HG03457 (cell line): ENCODE measurements at regions not wholly inside any gene's neighbourhood (a gene's known extent, or its start where the extent isn't known, plus 50 kb on each side); places are given as distances from the start of the nearest gene placed in this dataset.
"Not testable (repeated sequence)": the region's sequence is repeated elsewhere in the genome, so short reads cannot be mapped to it uniquely, and the experiment has no call there.

Experiments used
- ATAC-seq: cut with Tn5 transposase; IDR thresholded peaks from one replicate; pipeline ENCODE4 v1.9.1; 2021; ENCODE audit warnings: moderate number of reproducible peaks; ENCODE audit not compliant: unreplicated experiment

DNA sequence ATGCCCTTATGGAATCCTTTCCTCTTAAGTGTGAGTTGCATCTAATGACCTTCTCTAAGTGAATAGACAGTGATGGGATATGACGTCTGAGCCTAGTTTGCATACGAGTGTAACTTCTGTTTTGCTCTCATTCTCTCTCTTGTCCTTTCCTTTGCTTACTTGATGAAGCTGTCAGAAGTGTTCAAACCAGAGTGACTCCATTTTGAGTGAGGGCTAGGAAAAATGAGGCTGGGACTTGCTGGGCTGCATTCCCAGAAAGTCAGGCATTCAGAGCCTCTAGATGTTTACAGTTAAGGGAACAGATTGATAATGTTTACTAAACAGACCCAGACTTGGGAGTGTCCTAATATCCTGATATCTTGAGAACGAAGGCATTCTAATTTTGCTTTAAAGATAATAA is 311.2 kb upstream of the SOX4 start:
- ATAC-seq: not testable (repeated sequence)

DNA sequence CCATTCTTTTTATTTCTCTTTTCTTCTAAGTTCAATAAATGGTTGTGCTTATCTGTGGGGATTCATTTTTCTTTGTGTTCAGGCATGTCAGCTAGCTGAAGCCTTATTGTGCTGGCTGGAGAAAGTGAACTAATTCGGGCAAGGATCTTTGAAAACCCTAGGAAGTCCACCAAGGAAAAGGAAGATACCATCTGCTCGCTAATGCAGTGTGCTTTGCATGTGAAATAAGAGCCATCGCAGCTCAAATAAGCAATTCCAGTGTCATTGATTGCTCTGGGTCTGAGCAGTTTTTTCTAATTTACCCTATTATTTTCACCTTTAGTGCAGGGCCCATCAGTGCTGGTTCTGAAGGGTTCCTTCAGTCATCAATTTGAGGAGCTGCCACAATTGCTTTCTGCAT is 309.4 kb upstream of the SOX4 start:
- ATAC-seq: no peak

GRCh38 chr6:21284706-21285105 is 308.8 kb upstream of the SOX4 start:
- ATAC-seq: no peak

- no peak for ATAC-seq
Measured at GRCh38 chr6:21294144-21294543, 299.4 kb upstream of the SOX4 start.

DNA sequence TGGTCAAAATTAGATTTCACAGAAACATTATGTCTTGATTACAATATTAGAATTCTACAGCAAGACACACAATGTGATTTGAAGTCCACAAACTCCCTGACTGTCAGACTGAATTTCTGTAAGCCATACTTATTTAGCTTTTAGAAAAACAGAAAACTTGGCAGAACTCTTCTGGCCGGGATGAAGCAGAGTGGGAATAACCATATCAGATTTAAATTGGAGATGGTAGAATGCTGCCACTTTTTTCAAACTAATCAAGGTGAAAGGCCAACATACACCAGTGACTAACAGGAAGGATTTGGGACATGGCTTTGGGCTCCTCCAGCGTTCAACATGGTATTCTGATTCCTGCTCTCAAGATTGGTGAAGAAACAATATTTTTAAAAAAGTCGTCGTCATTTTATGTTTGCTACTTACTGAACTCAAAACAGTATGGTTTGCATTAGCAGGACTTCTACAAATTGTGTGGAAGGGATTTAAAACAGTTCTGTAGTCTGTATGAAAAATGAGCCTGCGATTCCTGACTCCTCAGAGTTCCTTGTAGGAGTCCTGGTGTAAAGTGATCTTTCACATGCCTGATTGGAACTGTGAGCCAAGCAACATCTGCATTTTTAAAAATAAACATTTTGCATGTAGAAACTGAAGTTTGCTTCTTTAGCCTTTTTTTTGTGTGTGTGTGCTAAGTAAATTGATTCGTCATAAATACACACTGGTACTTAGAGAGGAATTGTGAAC is 297.9 kb upstream of the SOX4 start:
- ATAC-seq: no peak

DNA sequence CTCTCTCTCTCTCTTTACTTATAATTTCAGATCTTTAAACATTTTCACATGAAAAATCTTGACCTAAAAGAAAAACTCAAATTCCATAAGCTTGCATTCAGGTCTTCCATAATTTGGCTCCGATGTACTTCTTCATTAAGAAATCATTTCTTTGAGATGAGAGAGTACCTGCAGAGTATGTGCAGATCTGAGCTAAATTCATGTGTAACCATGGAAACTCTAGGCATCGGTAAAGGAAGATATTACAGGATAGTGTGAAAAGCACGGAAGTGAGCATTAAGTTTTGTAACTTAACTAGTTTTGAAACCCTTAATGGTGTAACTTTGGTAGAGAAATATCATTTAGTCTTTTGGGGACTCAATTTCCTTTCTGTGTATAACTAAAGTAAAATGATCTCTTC is 295.9 kb upstream of the SOX4 start:
- no peak for ATAC-seq

- no peak for ATAC-seq
Measured at GRCh38 chr6:21299216-21299615, 294.3 kb upstream of the SOX4 start.

- ATAC-seq: no peak
Measured at GRCh38 chr6:21300439-21300838, 293.1 kb upstream of the SOX4 start.

DNA sequence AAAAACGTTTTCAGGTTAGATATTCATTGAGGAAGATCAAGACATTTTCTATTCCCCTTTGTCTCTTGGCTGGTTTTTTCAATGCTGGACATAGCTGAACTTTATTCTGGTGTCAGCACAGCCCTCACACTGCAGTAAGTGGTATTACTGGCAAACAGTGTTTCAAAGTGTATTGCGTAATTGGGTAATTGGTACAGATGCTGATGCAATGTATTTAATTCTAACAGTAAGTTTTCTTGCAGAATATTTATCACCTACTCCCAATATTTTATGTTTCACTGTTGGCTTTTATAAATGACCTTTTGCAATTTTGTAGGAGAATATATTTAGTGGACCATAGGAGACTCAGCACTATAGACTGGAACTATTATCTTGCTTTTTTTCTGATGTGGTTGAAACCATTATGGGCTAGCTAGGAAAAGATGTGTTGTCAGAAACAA is 287.6 kb upstream of the SOX4 start:
- no peak for ATAC-seq

DNA sequence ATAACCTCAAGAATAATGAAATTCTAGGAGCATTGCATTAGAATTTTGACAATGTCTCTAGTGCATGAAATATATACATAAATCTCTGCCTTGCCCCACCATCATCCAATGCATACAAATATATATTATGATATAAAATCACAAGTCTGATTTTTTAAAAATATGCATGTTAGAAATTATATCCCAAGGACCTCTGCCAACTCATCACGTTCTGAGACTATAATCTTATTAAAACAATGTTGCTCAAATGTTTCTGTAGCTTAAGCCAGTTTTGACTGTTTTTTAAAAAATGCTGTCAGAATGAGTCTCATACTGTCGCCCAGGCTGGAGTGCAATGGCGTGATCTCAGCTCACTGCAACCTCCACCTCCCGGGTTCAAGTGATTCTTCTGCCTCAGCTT is 287.0 kb upstream of the SOX4 start:
- ATAC-seq: no peak

DNA sequence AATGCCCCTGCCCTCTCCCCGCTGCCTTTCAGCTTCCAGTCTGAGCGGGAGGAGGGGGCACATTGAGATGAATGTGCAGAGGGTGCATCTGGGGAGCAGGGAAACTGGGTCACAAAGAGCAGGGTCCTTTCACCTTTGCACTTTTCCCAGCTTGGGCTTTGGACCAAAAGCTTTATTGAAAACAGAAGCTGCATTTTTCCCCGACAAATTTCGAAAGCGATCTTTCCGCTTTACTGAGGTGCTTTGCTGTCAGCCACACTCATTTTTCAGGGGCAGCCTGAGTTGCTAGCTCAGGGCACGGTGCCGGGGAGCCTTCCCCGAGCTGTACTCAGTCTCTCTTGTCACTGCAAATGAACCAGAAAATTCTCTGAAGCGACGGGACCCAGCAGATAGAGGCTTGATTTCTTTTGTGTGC is 283.7 kb upstream of the SOX4 start:
- ATAC-seq: no peak

- no peak for ATAC-seq
Measured at GRCh38 chr6:21310568-21311140, 282.9 kb upstream of the SOX4 start.

- no peak for ATAC-seq
Measured at GRCh38 chr6:21312118-21312517, 281.4 kb upstream of the SOX4 start.

DNA sequence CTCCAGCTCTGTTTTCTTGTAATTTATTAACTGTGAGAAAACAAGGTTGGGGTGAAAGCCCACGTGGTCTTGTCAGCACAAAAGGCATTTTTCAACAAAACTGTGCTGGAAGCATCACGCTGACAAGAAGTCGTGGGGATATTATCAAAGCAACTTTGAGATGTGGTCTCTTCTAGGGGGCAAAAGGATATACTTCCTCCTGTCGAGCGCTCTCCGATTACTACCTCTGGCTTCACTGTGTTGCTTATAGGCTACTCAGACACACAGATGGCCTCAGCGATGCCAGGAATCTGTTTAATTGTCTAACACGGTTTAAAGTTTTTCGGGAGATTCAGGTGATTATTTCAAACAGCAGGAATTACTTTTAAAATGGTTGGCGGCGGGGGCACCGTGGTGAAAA is 275.9 kb upstream of the SOX4 start:
- no peak for ATAC-seq

- ATAC-seq: no peak
Measured at GRCh38 chr6:21321076-21321475, 272.5 kb upstream of the SOX4 start.

DNA sequence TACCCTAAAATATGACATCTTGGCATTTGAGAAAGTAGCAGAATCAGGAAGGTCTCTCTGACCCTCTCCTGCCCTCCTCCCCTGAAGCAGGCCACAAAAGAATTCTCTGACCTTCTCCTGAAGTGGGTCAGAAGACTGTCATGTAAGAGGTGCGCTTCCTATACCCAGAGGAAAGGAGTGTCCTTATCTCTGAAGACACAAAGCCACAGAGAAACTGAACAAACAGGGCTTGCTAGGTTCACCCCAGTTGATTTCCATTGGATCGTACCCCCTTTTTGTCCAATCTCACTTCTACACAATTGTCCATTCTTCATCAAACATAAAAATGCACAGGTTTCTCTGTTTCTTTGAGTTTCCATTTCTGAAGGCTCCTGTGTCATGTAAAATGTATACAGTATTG is 272.0 kb upstream of the SOX4 start:
- no peak for ATAC-seq

DNA sequence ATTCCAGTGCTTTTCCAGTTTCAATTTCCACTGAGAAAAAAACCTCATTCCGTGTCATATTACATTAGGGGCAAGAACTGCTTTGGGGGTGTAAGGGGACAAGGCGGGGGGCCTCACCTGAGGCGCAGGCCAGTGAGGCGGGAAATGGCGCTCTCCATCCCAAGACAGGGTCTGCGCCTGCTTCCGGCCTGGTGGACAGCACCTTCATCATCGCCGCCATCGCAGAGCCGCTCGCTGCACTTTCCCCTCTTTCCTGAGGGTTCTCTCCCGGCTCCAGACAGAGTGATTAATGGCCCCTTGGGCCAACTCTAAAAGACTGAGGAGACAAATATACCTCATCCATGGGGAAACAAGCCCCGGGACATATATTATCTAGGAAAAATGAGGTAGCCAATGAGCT is 270.0 kb upstream of the SOX4 start:
- no peak for ATAC-seq

DNA sequence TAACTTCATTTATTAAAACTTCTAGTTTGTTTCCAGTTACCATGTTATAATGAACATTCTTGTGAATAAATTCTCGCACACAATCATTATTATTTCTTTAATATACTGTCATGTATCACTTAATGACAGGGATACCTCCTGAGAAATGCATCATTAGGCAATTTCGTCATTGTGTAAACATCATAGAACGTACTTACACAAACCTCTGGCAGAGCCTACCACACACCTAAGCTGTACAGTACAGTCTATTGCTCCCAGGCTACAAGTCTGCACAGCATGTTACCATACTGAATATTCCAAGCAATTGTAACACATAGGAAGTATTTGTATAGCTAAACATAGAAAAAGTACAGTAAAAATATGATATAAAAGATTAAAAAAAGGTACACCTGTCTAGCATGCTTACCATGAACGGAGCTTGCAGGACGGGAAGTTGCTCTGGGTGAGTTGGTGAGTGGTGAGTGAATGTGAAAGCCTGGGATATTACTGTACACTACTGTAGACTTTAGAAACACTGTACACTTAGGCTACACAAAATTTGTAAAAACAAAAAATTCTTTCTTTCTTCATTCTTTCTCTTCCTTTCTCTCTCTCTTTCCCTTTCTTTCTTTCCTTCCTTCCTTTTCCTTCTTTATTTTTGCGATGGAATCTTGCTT is 268.2 kb upstream of the SOX4 start:
- ATAC-seq: no peak

GRCh38 chr6:21327326-21328112 is 266.0 kb upstream of the SOX4 start:
- ATAC-seq: no peak

DNA sequence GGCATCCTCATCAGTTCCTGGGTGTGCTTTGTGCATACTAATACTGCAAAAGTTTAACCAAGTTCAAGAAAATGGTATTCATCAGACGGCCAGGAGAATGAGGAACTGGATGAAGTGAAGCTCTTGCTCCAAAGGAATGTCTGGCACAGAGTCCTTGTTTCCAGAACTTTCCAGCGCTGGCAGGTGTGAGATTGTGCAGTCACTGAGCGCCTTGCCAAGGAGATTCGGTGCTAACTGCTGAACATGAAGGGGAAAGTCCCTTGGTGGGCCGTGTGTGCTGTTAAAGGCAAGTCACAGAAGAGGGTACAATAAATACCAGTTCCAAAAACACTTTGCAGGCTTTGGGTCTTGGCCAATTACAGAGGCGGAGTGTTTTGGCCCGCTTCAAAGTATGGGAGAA is 262.3 kb upstream of the SOX4 start:
- ATAC-seq: no peak

DNA sequence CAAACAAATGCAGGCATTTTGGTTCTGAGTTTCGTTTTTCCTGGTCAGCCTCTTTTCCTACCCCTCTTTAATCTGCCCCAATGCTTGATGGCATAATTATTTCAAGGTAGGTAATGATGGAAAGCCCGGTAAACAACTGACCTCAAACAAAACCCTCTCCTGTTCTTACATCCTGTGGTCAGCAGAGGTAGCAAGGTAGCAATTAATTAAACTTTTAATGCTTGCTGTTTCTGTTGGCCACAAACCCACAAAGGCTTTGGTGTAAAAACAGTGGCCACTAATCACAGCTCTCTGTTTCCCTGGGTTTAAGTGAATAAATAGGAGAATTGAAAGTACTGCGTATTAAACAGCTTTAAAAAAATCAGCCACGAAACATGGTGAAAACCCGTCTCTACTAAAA is 261.5 kb upstream of the SOX4 start:
- ATAC-seq: no peak

DNA sequence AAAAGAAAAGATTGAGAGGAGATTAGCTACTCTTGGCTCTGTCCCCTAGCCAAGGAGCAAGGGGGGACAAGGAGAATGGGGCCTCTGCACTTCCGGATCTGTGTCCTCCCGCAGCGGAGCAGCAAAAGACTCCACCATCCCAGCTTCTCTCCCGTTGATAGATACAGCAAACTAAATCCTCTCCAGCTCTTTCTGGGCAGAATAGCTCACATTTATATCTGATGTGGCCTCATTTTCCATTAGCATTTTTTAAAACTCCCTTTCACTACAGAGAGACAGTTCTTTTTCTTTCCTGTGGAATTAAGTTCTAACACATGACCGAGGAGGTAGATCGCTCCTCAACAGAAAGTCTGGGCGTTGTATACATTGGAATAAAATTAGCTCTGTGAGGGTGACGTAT is 260.9 kb upstream of the SOX4 start:
- no peak for ATAC-seq
